WTC11 (cell line): ENCODE measurements at regions not wholly inside any gene's neighbourhood (a gene's known extent, or its start where the extent isn't known, plus 50 kb on each side); places are given as distances from the start of the nearest gene placed in this dataset.
A peak's percentile ranks its signal among the peaks of the same experiment; 100 is the strongest.

Experiments used
- ATAC-seq: fragments of 200-7000 bp; cut with Tn5 transposase; 2 replicates; pipeline ENCODE4 v1.10.0; 2021; ENCODE audit warnings: mild to moderate bottlenecking, moderate library complexity
- CTCF ChIA-PET: fragments of 300-600 bp; sonication (Branson Sonifier 250); formaldehyde crosslinking; loops from one replicate; lab custom pipeline; 2021; ENCODE audit warnings: antibody characterized with exemption; lab: Charles Lee
- POLR2A ChIA-PET: fragments of 350-600 bp; sonication (Branson Sonifier 250); formaldehyde crosslinking; loops from one replicate; lab custom pipeline; 2021; ENCODE audit warnings: antibody characterized with exemption; lab: Charles Lee
- DNase-seq: peaks from one replicate; pipeline ENCODE4 v3.0.0; 2021; ENCODE audit warnings: low spot score
- H3K27ac Mint-ChIP-seq: 2 replicates; pipeline ENCODE4 v1.8.0; 2021; ENCODE audit warnings: mixed read lengths
- H3K27me3 Mint-ChIP-seq: 2 replicates; pipeline ENCODE4 v1.8.0; 2021; ENCODE audit warnings: low read depth, mild to moderate bottlenecking, moderate library complexity, mixed read lengths
- H3K36me3 Mint-ChIP-seq: 2 replicates; pipeline ENCODE4 v1.8.0; 2021; ENCODE audit warnings: mixed read lengths
- H3K4me1 Mint-ChIP-seq: 2 replicates; pipeline ENCODE4 v1.8.0; 2022; ENCODE audit warnings: mixed read lengths
- H3K4me3 Mint-ChIP-seq: 2 replicates; pipeline ENCODE4 v1.8.0; 2021; ENCODE audit warnings: mild to moderate bottlenecking, moderate library complexity, mixed read lengths
- H3K9me3 Mint-ChIP-seq: 2 replicates; pipeline ENCODE4 v1.8.0; 2021; ENCODE audit warnings: mixed read lengths
- AFF4 ChIP-seq: sonication (generic); formaldehyde crosslinking; IDR thresholded peaks from 2 replicates; pipeline ENCODE4 v1.8.1; 2023; ENCODE audit warnings: mild to moderate bottlenecking, missing genetic modification reagents, borderline replicate concordance
- AR ChIP-seq: fragments of 250-450 bp; sonication (Bioruptor Pico); IDR thresholded peaks from 2 replicates; pipeline ENCODE4 v1.9.0; 2021; ENCODE audit warnings: mild to moderate bottlenecking
- ATF6 ChIP-seq: sonication (generic); formaldehyde crosslinking; IDR thresholded peaks from 2 replicates; pipeline ENCODE4 v1.8.1; 2023; ENCODE audit warnings: mild to moderate bottlenecking, missing genetic modification reagents
- CREB1 ChIP-seq: sonication (generic); formaldehyde crosslinking; IDR thresholded peaks from 2 replicates; pipeline ENCODE4 v1.8.0; 2023; ENCODE audit warnings: mild to moderate bottlenecking, missing genetic modification reagents
- EMX1 ChIP-seq: fragments of 250-450 bp; sonication (Bioruptor Pico); IDR thresholded peaks from 2 replicates; pipeline ENCODE4 v1.8.0; 2021; ENCODE audit warnings: mild to moderate bottlenecking
- HMGA2 ChIP-seq: fragments of 250-450 bp; sonication (Bioruptor Pico); IDR thresholded peaks from 2 replicates; pipeline ENCODE4 v1.4.0; 2021; ENCODE audit warnings: mild to moderate bottlenecking, moderate library complexity
- JAZF1 ChIP-seq: fragments of 250-450 bp; sonication (Bioruptor Pico); IDR thresholded peaks from 2 replicates; pipeline ENCODE4 v1.9.0; 2021; ENCODE audit warnings: moderate library complexity, mild to moderate bottlenecking, inconsistent platforms
- JUN ChIP-seq: sonication (generic); formaldehyde crosslinking; IDR thresholded peaks from 2 replicates; pipeline ENCODE4 v1.8.0; 2023; ENCODE audit warnings: mild to moderate bottlenecking, missing genetic modification reagents
- MXD4 ChIP-seq: fragments of 250-450 bp; sonication (Bioruptor Pico); IDR thresholded peaks from 2 replicates; pipeline ENCODE4 v1.8.0; 2021; ENCODE audit warnings: mild to moderate bottlenecking, moderate library complexity, borderline replicate concordance
- NR2C2 ChIP-seq: sonication (generic); formaldehyde crosslinking; IDR thresholded peaks from 2 replicates; pipeline ENCODE4 v1.8.0; 2022; ENCODE audit warnings: mild to moderate bottlenecking, missing genetic modification reagents
- USF1 ChIP-seq: sonication (generic); formaldehyde crosslinking; IDR thresholded peaks from 2 replicates; pipeline ENCODE4 v1.8.0; 2022; ENCODE audit warnings: mild to moderate bottlenecking, missing genetic modification reagents
- ZNF281 ChIP-seq: sonication (generic); formaldehyde crosslinking; IDR thresholded peaks from 2 replicates; pipeline ENCODE4 v1.8.0; 2023; ENCODE audit warnings: mild to moderate bottlenecking, missing genetic modification reagents
- ZNF512 ChIP-seq: sonication (generic); formaldehyde crosslinking; IDR thresholded peaks from 2 replicates; pipeline ENCODE4 v1.8.1; 2022; ENCODE audit warnings: missing genetic modification reagents, borderline replicate concordance
- ZNF671 ChIP-seq: fragments of 250-450 bp; sonication (Bioruptor Pico); IDR thresholded peaks from 2 replicates; pipeline ENCODE4 v1.8.0; 2021; ENCODE audit warnings: mild to moderate bottlenecking
- ZSCAN18 ChIP-seq: fragments of 250-450 bp; sonication (Bioruptor Pico); IDR thresholded peaks from 2 replicates; pipeline ENCODE4 v2.1.2; 2022; ENCODE audit warnings: mild to moderate bottlenecking, moderate library complexity

- Mint-ChIP-seq H3K9me3 (peaks cover 18% of the 10 kb centered on the region), H3K4me3 (no peak overlapping the region), H3K36me3 (peaks cover 10% of the 10 kb centered on the region; the same call in 1 of the 2 replicates), H3K27me3 (no peaks in the 10 kb centered on the region), H3K27ac (no peak overlapping the region), H3K4me1 (peaks cover 14% of the 10 kb centered on the region)
- ATAC-seq, result no peak
- ChIA-PET POLR2A (no interaction called here), CTCF (no interaction called here)
- TF ChIP-seq EMX1, result no peak
- no peak for DNase-seq
Measured at GRCh38 chr2:57190007-57190406, 856.6 kb upstream of the VRK2 start.

GRCh38 chr2:57199663-57200062 is 846.9 kb upstream of the VRK2 start:
- no peak for DNase-seq
- H3K27me3 Mint-ChIP-seq, result no peaks in the 10 kb centered on the region
- TF ChIP-seq AR, result no peak
- no peak for TF ChIP-seq ZNF281 (CRISPR knock-in tag)
- no peak for TF ChIP-seq ATF6 (CRISPR knock-in tag)
- TF ChIP-seq JAZF1 (CRISPR knock-in tag), result no peak
- no peak for TF ChIP-seq USF1 (CRISPR knock-in tag)
- no peak for TF ChIP-seq NR2C2
- no peak for TF ChIP-seq JUN (CRISPR knock-in tag)
- no peak for TF ChIP-seq ZNF512 (CRISPR knock-in tag)
- TF ChIP-seq ZNF671 (CRISPR knock-in tag), result no peak
- no peak for TF ChIP-seq HMGA2 (CRISPR knock-in tag)
- TF ChIP-seq CREB1 (CRISPR knock-in tag), result no peak
- no peak for TF ChIP-seq AFF4
- no peak for TF ChIP-seq MXD4 (CRISPR knock-in tag)
- no peak for TF ChIP-seq ZSCAN18 (CRISPR knock-in tag)
- no peaks in the 10 kb centered on the region for H3K36me3 Mint-ChIP-seq
- no peak overlapping the region for H3K27ac Mint-ChIP-seq
- ChIA-PET POLR2A (no interaction called here), CTCF (no interaction called here)
- H3K4me1 Mint-ChIP-seq, result peaks cover 19% of the 10 kb centered on the region
- peaks cover 6% of the 10 kb centered on the region for H3K9me3 Mint-ChIP-seq
- peak; percentile 22; the same call in 1 of the 2 replicates for ATAC-seq
- no peak overlapping the region for H3K4me3 Mint-ChIP-seq
